ENCODE measurements at regions not wholly inside any gene's neighbourhood (a gene's known extent, or its start where the extent isn't known, plus 50 kb on each side); places are given as distances from the start of the nearest gene placed in this dataset.

GRCh38 chr2:164069540-164069939 is 333.7 kb upstream of the FIGN start:
- intact Hi-C loops (cut with DNase I), result loop anchor here (10.0 kb wide), 1 partner anchor 725 kb away; no protein-coding TSS in a partner anchor
- WGBS, result 78% methylated on average over 1 of the region's 1 CpG
- H3K4me1 ChIP-seq, result peaks cover 0 to 4% (median 0%) of the 10 kb centered on the region in 4 donors
- H3K36me3 ChIP-seq, result no peaks in the 10 kb centered on the region
- H3K27ac ChIP-seq (replicated peaks in 1 of 4), result no peak overlapping the region
- no peak for DNase-seq (ENCODE audit: extremely low spot score)
- no peaks in the 10 kb centered on the region for H3K27me3 ChIP-seq
- no peak overlapping the region for H3K4me3 ChIP-seq
- no peak for TF ChIP-seq EP300 (IDR thresholded peaks at IDR 0.05)
- TF ChIP-seq CTCF (IDR thresholded peaks at IDR 0.05), result no peak
- TF ChIP-seq POLR2A (IDR thresholded peaks at IDR 0.05; ENCODE audit: low read depth), result no peak
- TF ChIP-seq POLR2AphosphoS5 (IDR thresholded peaks at IDR 0.05), result no peak
- no peaks in the 10 kb centered on the region for H3K9me3 ChIP-seq

GRCh38 chr2:164068063-164068462 is 332.3 kb upstream of the FIGN start:
- TF ChIP-seq CTCF (IDR thresholded peaks at IDR 0.05) (no peak), EP300 (IDR thresholded peaks at IDR 0.05) (no peak), POLR2A (IDR thresholded peaks at IDR 0.05; ENCODE audit: low read depth) (no peak), POLR2AphosphoS5 (IDR thresholded peaks at IDR 0.05) (no peak)
- Histone ChIP-seq H3K27me3 (no peaks in the 10 kb centered on the region), H3K4me1 (peaks cover 0 to 4% (median 0%) of the 10 kb centered on the region in 4 donors), H3K4me3 (no peak overlapping the region), H3K36me3 (no peaks in the 10 kb centered on the region), H3K27ac (replicated peaks in 1 of 4) (no peak overlapping the region), H3K9me3 (no peaks in the 10 kb centered on the region)
- intact Hi-C loops (cut with DNase I), result loop anchor here (10.0 kb wide), 1 partner anchor 723 kb away; no protein-coding TSS in a partner anchor
- DNase-seq (ENCODE audit: extremely low spot score), result no peak

GRCh38 chr2:164066095-164066494 is 330.3 kb upstream of the FIGN start:
- H3K36me3 ChIP-seq, result no peaks in the 10 kb centered on the region
- H3K4me3 ChIP-seq, result no peak overlapping the region
- H3K9me3 ChIP-seq, result no peaks in the 10 kb centered on the region
- H3K27ac ChIP-seq (replicated peaks in 1 of 4), result no peak overlapping the region
- H3K27me3 ChIP-seq, result no peaks in the 10 kb centered on the region
- intact Hi-C loops (cut with DNase I), result loop anchor here (10.0 kb wide), 1 partner anchor 721 kb away; no protein-coding TSS in a partner anchor
- WGBS, result 89% methylated on average over 1 of the region's 1 CpG
- DNase-seq (ENCODE audit: extremely low spot score), result no peak
- TF ChIP-seq POLR2A (IDR thresholded peaks at IDR 0.05; ENCODE audit: low read depth) (no peak), EP300 (IDR thresholded peaks at IDR 0.05) (no peak), CTCF (IDR thresholded peaks at IDR 0.05) (no peak), POLR2AphosphoS5 (IDR thresholded peaks at IDR 0.05) (no peak)
- peaks cover 0 to 4% (median 0%) of the 10 kb centered on the region in 4 donors for H3K4me1 ChIP-seq

GRCh38 chr2:164065038-164065437 is 329.2 kb upstream of the FIGN start:
- H3K36me3 ChIP-seq, result no peaks in the 10 kb centered on the region
- H3K4me1 ChIP-seq, result peaks cover 0 to 4% (median 0%) of the 10 kb centered on the region in 4 donors
- no peaks in the 10 kb centered on the region for H3K27me3 ChIP-seq
- intact Hi-C loops (cut with DNase I), result loop anchor here (10.0 kb wide), 1 partner anchor 720 kb away; no protein-coding TSS in a partner anchor
- no peak overlapping the region for H3K27ac ChIP-seq (replicated peaks in 1 of 4)
- no peak for TF ChIP-seq CTCF (IDR thresholded peaks at IDR 0.05)
- no peak for TF ChIP-seq POLR2A (IDR thresholded peaks at IDR 0.05; ENCODE audit: low read depth)
- TF ChIP-seq POLR2AphosphoS5 (IDR thresholded peaks at IDR 0.05), result no peak
- TF ChIP-seq EP300 (IDR thresholded peaks at IDR 0.05), result no peak
- no peak overlapping the region for H3K4me3 ChIP-seq
- no peaks in the 10 kb centered on the region for H3K9me3 ChIP-seq
- no peak for DNase-seq (ENCODE audit: extremely low spot score)
- 89% methylated on average over 2 of the region's 2 CpGs for WGBS

Data from esophagus muscularis mucosa (tissue), 4 donors.